IPS-NIHi7 (cell line): ENCODE measurements at regions not wholly inside any gene's neighbourhood (a gene's known extent, or its start where the extent isn't known, plus 50 kb on each side); places are given as distances from the start of the nearest gene placed in this dataset.

Experiments
- DNase-seq: peaks from one replicate; pipeline ENCODE4 v3.0.0; 2012; ENCODE audit warnings: mixed read lengths; ENCODE audit errors: extremely low spot score

GRCh38 chr4:108276690-108277089 is 108.0 kb upstream of the LEF1 start:
- no peak for DNase-seq

GRCh38 chr4:108272986-108273385 is 104.3 kb upstream of the LEF1 start:
- no peak for DNase-seq

DNA sequence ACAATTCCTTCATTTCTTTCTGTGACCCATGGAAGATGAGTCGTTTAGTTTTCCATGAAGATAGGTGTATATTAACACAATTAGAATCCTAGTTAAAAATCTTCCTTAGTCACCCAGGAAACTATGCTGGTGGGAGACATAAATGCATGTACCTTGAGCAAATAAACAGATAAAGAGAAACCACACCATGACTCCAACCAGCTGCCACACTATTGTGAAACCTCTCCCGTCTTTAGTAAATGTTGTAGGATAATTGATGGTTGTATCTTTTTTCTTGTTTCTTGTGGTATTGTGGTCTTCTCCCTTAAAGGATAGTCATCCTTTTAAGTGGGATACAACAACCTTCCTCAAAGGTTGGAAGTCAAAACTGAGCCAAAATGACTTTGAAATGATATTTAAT is 103.8 kb upstream of the LEF1 start:
- DNase-seq: no peak

DNA sequence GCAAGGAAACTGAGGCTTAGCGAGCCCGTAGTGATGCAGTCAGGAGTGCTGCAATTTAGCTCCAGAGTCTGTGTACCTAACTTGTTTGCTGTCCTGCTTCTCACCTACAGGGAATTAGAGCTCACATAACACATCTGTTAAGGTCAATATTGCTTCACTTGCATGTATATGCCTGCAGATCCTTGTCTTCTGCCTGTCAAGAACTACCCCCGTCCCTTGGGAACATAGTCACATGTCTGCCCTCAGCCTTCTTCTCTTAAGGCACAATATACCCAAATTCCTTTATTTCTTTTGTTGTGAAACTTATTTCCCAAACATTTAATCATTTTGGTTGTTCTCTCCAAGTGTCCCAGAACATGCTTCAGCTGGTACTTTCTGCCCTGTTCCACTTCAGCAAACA is 103.3 kb upstream of the LEF1 start:
- no peak for DNase-seq

- no peak for DNase-seq
Observed at GRCh38 chr4:108270466-108271450, 102.0 kb upstream of the LEF1 start.

GRCh38 chr4:108264693-108265092 is 96.0 kb upstream of the LEF1 start:
- DNase-seq: no peak

- DNase-seq: no peak
Observed at GRCh38 chr4:108263057-108263456, 94.3 kb upstream of the LEF1 start.

- no peak for DNase-seq
Observed at GRCh38 chr4:108261026-108261425, 92.3 kb upstream of the LEF1 start.

GRCh38 chr4:108256538-108256937 is 87.8 kb upstream of the LEF1 start:
- no peak for DNase-seq

GRCh38 chr4:108255203-108255747 is 86.5 kb upstream of the LEF1 start:
- DNase-seq: no peak

DNA sequence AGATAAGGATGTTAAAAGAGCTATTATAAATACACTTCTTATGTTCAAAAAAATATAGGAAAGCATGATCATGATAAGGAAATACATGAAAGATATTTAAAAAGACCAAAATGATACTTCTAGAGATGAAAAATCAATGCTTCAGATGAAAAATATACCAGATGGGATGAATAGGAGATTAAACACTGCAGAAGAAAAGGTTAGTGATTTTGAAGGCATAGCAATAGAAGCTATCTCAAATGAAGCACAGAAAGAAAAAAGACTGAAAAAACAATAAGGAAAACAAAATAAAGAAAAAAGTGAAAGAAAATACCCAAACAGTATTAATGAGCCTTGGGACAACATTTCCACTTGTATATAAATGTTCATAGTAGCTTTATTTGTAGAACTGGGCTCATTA is 80.7 kb upstream of the LEF1 start:
- DNase-seq: no peak

- peak; percentile 43 for DNase-seq
Observed at GRCh38 chr4:108247387-108248049, 78.8 kb upstream of the LEF1 start.

- no peak for DNase-seq
Observed at GRCh38 chr4:108244606-108245005, 75.9 kb upstream of the LEF1 start.

GRCh38 chr4:108240366-108240765 is 71.6 kb upstream of the LEF1 start:
- no peak for DNase-seq

- DNase-seq: no peak
Observed at GRCh38 chr4:108237693-108238092, 69.0 kb upstream of the LEF1 start.

DNA sequence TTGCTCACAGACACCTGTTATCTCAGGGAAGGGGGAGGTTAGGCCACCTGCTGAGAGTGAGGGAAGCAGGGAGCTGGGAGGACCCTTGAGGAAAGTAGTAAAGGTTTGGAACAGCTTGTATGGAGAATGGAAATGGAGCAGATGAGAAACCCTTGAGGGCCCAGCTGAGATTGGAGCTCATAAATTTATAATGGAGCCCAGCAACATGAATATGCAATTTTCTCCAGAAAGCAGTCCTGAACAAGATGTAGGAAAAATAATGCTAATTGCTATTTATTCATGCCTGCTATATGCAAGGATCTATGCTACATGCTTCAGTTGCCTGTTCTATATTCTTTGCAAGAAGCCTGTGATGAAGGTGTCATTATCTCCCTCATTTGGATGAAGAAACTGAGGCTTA is 67.5 kb upstream of the LEF1 start:
- no peak for DNase-seq

DNA sequence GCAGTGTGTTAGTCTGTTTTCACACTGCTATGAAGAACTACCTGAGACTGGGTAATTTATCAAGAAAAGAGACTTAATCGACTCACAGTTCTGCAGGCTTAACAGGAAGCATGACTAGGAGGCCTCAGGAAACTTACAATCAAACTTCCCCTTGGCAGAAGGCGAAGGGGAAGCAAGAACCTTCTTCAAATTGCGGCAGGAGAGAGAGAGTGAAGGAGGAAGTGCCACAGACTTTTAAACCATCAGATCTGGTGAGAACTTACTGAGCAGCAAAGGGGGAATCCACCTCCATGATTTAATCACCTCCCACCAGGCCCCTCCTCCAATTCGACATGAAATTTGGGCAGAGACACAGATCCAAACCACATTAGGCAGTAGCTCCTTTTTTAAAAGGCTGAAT is 59.2 kb upstream of the LEF1 start:
- DNase-seq: no peak

- DNase-seq: peak; percentile 31
Observed at GRCh38 chr4:108224611-108225053, 55.9 kb upstream of the LEF1 start.

DNA sequence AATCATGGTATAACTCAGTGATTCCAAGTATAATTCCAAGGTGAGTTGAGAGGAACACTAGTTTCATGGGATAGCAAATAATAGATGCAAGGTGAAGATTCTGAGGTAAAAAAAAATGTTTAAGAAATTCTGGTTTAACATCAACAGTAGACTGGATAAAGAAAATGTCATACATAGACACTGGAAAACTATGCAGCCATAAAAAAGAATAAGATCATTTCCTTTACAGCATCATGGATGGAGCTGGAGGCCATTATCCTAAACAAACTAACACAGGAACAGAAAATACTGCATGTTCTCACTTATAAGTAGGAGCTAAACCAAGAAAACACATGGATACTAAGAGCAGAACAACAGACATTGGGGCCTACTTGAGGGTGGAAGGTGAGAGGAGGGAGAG is 54.6 kb upstream of the LEF1 start:
- no peak for DNase-seq

DNA sequence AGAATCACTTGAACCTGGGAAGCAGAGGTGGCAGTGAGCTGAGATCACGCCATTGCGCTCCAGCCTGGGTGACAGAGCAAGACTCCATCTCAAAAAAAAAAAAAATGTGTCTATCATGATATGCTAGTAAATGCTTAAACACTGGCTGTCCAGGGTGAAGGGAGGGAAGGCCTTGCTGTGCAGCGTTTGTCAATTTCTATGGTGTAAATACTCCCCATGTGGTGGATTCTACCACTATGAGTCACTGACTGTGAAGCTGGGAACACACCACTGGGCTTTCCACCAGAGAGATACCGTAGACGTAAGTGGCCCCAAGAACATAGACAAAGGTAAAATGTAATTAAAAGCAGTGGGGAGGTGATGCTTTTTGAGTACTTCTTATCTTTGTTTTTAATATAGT is 51.3 kb upstream of the LEF1 start:
- DNase-seq: no peak
